HuH-7.5 (cell line): ENCODE measurements at regions not wholly inside any gene's neighbourhood (a gene's known extent, or its start where the extent isn't known, plus 50 kb on each side); places are given as distances from the start of the nearest gene placed in this dataset.
"Not testable (repeated sequence)": the region's sequence is repeated elsewhere in the genome, so short reads cannot be mapped to it uniquely, and the experiment has no call there.

Experiments used
- DNase-seq: peaks from one replicate; pipeline ENCODE4 v3.0.0; 2011; ENCODE audit warnings: low spot score

DNA sequence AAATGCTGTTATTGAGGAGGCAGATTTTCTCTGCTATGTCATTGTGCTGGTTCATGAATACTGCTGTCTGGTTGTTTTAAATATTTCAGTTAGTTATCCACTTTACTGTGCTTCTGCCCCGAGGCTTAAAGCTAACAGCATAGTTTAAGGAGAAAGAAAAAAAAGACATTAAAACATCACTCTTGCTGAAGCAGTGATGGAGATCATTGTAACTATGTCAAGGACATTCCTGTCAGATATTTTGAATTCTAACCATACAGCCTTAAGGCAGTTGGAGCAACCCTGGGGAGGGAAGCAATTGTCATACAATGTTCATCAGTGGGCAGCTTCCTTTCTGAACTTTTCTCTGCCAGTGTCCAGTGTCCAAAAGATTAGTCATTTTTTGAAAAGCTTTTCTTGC is 199.0 kb upstream of the DDX53 start:
- no peak for DNase-seq

DNA sequence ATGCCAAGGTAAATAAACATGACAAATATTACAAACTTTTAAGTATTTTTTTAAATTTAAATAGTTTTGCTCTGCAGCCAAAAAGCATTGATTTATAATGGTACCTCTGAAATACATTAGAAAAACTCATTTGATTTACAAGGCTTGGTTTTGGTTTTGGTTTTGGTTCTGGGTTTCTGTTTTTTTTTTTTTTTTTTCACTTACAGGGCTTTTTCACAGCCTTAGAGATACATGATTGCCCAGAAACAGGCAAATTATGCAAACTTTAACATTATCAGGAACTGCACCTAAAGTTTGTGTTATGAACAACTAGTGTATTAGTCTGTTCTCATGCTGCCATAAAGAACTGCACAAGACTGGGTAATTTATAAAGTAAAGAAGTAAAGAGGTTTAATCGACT is 196.4 kb upstream of the DDX53 start:
- DNase-seq, result no peak

DNA sequence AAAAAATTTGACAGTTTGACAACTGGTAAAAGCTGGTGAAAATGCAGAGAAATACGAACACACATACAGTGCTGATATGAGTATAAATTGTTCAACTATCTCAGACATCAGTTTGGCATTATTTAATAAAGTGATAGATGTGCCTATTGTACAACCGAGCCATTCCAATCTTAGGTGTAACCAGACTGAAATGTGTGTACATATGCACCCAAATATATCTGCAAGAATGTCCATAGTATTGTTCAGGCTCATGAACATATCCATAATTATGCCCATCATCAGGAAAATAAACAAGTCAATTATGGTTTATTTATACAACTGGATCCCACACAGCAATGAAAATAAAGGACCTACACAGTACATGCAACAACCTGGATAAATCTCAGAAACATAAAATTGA is 188.9 kb upstream of the DDX53 start:
- DNase-seq, result no peak

DNA sequence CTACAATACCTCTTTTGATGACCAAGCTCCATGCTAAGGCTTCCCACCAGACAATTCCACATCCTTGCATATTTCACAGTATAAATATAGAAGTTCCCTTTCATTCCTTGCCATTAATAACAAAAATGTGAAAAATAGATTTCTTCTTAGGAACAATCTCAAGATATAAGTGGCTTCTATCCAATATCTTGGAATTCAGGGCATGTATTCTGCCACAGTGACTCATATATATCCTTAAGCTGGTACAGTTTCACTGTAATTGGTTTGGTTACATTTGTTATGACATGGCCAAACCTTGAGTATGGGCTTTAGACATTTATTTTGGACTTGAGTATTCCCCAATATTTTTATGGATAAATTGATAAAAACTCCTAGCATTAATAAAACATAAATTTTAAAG is 181.7 kb upstream of the DDX53 start:
- no peak for DNase-seq

DNA sequence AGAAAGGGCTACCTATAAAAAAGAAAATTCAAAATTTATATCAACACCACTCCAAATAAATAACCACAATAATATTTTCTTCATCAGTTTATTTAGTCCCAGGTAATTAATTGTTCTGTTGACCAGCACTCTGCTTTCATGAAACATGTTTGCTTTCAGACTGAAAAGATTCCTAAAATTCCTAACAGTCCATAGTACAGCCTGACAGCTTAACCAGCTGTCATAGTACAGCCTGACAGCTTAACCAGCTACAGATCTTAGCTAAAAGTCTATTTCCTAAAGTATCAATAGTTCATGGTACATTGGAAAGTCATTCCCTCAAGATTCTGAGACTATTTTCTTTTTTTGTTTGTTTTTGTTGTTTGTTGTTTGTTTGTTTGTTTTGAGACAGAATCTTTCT is 144.1 kb upstream of the DDX53 start:
- no peak for DNase-seq

DNA sequence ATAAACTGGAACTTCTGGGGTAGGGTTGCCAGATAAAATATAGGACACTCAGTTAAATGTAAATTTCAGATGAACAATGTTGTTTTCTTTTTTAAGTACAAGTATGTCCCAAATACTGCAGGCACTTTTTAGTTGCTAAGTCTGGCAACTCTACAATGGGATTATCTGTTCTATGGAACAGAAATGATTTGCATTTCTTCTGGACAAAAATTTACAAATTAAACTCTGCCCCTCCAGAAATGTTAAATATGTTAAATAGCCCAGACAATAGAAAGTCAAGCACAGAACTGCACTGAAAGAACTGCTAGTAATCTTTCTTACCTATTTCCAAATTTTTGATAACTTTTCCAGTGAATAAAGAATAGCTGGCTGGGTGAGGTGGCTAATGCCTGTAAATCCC is 140.1 kb upstream of the DDX53 start:
- DNase-seq, result no peak

DNA sequence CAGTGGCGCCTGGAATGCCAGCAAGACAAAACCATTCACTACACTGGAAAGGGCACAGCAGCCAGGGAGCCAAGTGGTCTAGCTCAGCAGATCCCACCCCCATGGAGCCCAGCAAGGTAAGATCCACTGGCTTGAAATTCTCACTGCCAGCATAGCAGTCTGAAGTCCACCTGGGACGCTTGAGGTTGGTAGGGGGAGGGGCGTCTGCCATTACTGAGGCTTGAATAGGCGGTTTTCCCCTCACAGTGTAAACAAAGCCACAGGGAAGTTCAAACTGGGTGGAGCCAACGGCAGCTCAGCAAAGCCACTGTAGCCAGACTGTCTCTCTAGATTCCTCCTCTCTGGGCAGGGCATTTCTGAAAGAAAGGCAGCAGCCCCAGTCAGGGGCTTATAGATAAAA is 133.0 kb upstream of the DDX53 start:
- DNase-seq, result not testable (repeated sequence)

DNA sequence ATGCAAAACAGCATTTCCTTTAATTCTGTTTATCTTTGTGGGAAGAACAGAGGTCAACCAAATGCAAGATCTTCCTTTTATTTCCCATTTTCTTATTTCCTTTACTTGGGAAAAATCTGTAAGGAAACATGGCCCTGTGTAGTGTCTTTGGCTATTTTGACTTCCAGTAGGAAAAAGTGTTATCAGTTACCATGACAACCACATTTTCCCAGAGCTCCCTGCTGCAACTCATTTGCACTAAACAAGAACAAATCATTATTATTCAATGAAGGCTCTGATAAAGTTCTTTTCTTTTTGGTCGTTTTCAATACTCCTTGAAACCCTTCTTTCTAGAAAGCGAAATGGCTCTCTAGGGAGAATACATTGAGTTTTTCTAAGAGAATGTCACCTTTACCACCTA is 117.2 kb upstream of the DDX53 start:
- DNase-seq, result no peak

DNA sequence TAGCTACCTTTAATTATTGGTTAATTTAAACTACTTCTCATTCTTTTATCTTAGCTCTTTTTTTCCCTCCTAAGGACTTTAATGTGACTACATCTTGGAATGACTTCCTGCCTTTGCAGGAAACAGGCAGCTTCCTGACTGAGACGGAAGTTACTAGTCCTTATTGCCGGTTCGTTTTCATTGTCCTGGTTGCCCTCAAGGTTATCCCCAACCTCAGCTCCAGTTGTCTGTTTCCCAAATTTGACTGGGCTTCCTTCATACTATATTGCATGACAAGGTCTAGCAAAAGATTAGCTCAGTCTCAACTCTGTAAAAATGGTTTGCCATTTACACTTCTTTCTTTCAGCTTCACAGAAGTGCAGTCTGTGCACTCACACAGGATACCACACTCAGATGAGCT is 109.9 kb upstream of the DDX53 start:
- no peak for DNase-seq

DNA sequence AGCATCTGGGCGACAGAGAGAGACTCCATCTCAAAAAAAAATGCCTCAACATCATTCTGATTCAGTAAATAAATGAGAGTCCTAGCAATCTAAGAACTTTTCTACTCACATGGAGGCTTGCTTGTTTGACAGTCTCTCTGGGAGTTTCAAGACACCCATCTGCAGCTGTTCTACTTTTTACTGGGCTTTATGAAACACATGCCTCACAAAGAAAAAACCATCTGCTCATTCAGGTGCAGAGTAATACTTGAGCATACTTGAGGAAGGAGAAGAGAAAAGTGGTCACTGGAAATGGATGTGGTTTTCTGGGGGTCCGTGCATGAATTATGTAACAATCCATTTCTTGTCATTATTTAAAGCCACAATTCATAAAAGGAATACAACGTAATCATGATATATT is 87.1 kb upstream of the DDX53 start:
- DNase-seq, result no peak

DNA sequence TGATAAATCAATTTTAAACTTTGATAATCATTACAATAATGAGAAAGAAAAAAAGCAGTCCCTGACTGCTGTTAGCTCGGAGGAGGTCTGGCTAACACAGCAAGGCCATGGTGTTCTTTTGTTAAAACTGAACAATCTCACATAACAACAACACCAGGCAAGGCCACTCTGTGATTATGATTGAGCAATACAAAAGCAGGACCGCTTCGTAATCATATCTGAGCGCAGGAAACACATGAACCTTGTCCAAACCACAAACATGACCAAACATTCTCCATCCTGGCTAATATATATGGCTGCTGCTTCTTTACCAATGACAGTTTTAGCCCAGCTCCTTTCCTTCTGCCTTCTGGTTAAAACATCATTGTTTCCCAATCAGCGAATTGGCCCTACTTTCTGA is 76.8 kb upstream of the DDX53 start:
- DNase-seq, result no peak

DNA sequence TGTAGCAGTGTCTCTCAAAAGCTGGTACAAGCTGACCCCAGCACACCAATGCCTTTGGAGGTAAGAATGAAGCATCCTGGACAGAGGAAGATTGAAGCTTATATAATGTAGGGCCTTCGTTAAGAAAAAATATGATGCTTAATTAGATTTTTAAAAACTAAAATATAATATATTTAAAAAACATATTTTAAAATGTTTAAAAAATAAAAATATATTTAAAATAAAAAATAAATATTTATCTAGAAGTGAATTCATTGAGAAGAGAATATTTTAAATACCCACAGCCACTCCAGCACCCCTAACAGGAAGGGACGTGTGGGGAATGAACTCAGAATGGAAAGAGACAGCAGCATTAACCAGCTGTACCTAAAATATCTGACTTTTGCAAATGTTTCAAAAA is 65.1 kb upstream of the DDX53 start:
- DNase-seq, result no peak

DNA sequence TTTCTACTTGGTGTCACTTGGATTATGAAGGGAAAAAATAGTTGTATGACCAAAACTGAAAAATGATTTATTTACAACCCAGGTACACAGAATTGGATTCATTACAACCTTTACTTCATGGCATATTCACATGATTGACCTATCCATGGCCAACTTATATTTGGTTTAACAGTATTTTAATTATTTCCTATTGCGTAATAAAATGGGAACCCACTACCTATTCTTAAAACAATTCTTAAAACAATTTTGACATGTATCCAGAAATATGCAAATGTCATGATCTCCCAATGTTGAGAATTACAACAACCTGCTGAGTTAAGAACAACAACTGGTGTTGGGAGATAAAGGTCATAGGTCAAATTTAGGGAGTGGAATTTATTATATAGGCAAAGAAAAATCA is 54.8 kb upstream of the DDX53 start:
- no peak for DNase-seq
